Activated CD8-positive, alpha-beta T cell treated with anti-CD3 and anti-CD28 coated beads, Interleukin-2, amount 10 ng/mL, durations not matched to agents 7 days and 5 days (primary cell): ENCODE measurements at regions not wholly inside any gene's neighbourhood (a gene's known extent, or its start where the extent isn't known, plus 50 kb on each side); places are given as distances from the start of the nearest gene placed in this dataset.

Experiments used
- ATAC-seq: fragments of 150-1000 bp; cut with Tn5 transposase; one replicate; pipeline ENCODE4 v1.10.0; 2021; ENCODE audit warnings: moderate library complexity
- CTCF ChIA-PET: fragments of 350-600 bp; sonication (Branson Sonifier 250); formaldehyde crosslinking; loops from one replicate; lab custom pipeline; 2021; ENCODE audit warnings: antibody characterized with exemption; lab: Charles Lee
- POLR2A ChIA-PET: fragments of 350-600 bp; sonication (Branson Sonifier 250); formaldehyde crosslinking; loops from one replicate; lab custom pipeline; 2021; ENCODE audit warnings: antibody characterized with exemption; lab: Charles Lee
- DNase-seq: peaks from one replicate; pipeline ENCODE4 v3.0.0-alpha.2; 2020
- H3K27ac Mint-ChIP-seq: one replicate; pipeline ENCODE4 v1.8.0; 2021; ENCODE audit warnings: mild to moderate bottlenecking, mixed read lengths
- H3K27me3 Mint-ChIP-seq: one replicate; pipeline ENCODE4 v1.8.0; 2021; ENCODE audit warnings: low read depth, mixed read lengths
- H3K36me3 Mint-ChIP-seq: one replicate; pipeline ENCODE4 v1.8.0; 2021; ENCODE audit warnings: low read depth, mixed read lengths
- H3K4me1 Mint-ChIP-seq: one replicate; pipeline ENCODE4 v1.8.0; 2021; ENCODE audit warnings: low read depth, mixed read lengths
- H3K4me3 Mint-ChIP-seq: one replicate; pipeline ENCODE4 v1.8.0; 2021; ENCODE audit warnings: mild to moderate bottlenecking, mixed read lengths
- H3K9me3 Mint-ChIP-seq: one replicate; pipeline ENCODE4 v1.8.0; 2022; ENCODE audit warnings: mixed read lengths; ENCODE audit not compliant: insufficient read depth

DNA sequence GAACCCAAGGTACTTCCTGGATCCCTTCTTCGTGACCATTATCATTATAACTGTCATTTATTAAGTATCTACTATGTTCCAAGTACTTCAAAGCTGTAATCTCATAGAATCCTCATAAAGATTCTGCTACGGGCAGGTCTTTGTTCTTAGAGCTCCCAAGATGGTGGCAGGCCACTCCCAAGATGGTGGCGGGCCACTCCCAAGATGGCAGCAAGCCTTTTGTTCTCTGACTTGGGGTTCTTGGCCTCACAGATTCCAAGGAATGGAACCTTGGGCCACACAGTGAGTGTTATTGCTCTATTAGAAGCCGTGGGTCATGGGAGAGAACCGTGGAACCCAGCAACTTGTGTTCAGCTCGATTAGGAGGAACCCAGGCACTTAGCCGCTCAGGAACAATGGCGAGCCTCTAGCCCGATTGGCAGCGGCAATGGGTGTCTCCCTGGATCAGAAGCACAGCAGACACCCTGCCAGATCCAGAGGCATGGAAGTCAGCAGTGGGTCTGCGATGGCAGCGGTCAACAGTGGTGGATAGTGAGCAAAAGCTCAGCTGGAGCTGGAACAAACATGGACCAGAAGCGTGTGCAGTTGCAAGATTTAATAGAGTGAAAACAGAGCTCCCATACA is 193.7 kb upstream of the BTG1 start:
- Mint-ChIP-seq H3K4me1 (peaks cover 11% of the 10 kb centered on the region), H3K36me3 (peaks cover 2% of the 10 kb centered on the region), H3K4me3 (no peak overlapping the region), H3K27ac (no peak overlapping the region), H3K27me3 (no peaks in the 10 kb centered on the region), H3K9me3 (no peaks in the 10 kb centered on the region)
- no peak for DNase-seq
- POLR2A ChIA-PET: no interaction called here
- CTCF ChIA-PET: interaction anchor here (1.4 kb wide), 1 partner anchor 11 kb away, joined by 3 read pairs; no protein-coding TSS in a partner anchor
- ATAC-seq: no peak

DNA sequence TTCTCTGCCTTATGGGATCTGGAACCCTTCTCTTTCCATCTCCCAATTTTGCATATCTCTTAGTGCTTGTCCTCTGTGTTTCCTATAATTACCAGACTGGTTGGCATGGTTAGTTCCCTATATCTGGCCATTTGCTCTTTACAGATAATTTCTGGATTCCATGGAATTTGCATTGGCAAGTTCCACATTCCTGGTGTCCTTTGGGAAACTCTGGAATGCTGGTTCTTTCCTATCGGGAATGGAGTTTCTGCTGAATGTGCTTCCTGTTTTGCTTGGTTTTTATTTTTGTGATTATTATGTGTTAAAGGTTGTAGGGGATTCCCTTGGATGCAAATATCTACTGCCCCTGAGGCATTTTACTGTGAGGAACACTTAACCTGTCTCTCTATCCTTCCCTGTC is 193.0 kb upstream of the BTG1 start:
- ChIA-PET CTCF (interaction anchor here (1.4 kb wide), 1 partner anchor 11 kb away, joined by 3 read pairs; no protein-coding TSS in a partner anchor), POLR2A (no interaction called here)
- no peak overlapping the region for H3K4me3 Mint-ChIP-seq
- no peaks in the 10 kb centered on the region for H3K27me3 Mint-ChIP-seq
- no peak for DNase-seq
- peaks cover 2% of the 10 kb centered on the region for H3K36me3 Mint-ChIP-seq
- ATAC-seq: no peak
- H3K4me1 Mint-ChIP-seq: peaks cover 16% of the 10 kb centered on the region
- H3K9me3 Mint-ChIP-seq: no peaks in the 10 kb centered on the region
- H3K27ac Mint-ChIP-seq: no peak overlapping the region

DNA sequence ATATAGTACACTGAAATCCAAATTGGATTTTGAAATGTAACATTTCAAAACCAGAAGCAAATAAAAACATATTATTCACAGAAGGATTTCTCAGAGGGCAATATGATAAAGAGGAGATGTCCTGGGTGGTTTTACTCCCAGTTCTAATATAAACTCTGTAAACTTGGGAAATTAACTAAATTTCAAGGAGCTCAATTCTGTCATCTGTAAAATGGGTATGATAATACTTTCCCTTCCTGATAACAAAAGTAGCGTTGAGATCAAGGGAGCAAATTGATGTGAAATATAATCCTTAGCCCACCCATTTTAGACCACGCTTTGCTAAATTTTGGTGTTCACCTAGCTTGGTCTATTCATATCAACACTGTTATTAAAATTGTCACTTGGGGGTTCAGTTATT is 192.5 kb upstream of the BTG1 start:
- Mint-ChIP-seq H3K4me3 (no peak overlapping the region), H3K27ac (no peak overlapping the region), H3K27me3 (no peaks in the 10 kb centered on the region), H3K4me1 (peaks cover 22% of the 10 kb centered on the region), H3K36me3 (peaks cover 2% of the 10 kb centered on the region), H3K9me3 (no peaks in the 10 kb centered on the region)
- DNase-seq (no peak), ATAC-seq (no peak)
- POLR2A ChIA-PET: no interaction called here
- CTCF ChIA-PET: no interaction called here

DNA sequence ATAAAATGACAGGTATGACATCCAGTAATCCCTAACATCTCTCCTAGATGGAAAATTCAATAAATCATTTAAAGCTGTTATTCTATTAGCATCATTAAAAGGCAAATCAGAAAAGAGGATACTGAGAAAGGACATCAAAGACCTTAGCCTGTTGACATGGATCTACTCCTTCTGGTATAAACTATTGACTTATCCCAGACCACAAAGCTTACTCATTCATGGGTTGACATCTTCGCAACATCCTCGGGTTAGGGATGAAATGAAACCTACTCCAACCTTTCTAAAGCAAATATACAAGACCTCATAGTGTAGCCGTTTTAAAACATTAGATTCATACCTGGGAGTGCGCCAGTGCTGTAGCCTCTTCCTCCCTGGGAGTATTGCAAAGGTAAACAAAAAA is 191.5 kb upstream of the BTG1 start:
- H3K27ac Mint-ChIP-seq: no peak overlapping the region
- ATAC-seq: no peak
- H3K4me1 Mint-ChIP-seq: peaks cover 31% of the 10 kb centered on the region
- H3K4me3 Mint-ChIP-seq: no peak overlapping the region
- POLR2A ChIA-PET: no interaction called here
- no peak for DNase-seq
- CTCF ChIA-PET: no interaction called here
- no peaks in the 10 kb centered on the region for H3K27me3 Mint-ChIP-seq
- H3K9me3 Mint-ChIP-seq: no peaks in the 10 kb centered on the region
- peaks cover 2% of the 10 kb centered on the region for H3K36me3 Mint-ChIP-seq

DNA sequence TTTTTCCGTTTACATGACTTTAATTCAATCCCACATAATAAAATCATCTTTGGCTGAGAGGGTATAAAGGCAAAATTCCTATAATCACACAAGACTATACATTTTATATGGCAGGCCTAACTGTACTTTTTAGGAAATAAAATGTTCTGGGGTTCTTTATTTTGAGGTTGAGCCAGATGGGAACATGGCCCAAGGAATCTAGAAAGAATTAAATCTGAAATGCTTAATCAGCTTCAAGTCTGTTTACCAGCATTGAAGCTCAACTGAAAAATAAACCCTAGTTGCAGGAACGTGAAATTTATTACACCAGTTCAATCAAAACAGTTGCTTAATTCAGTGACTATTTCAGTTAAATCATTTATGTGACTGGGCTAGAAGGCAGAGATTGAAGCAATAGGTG is 191.0 kb upstream of the BTG1 start:
- CTCF ChIA-PET: no interaction called here
- H3K4me1 Mint-ChIP-seq: peaks cover 34% of the 10 kb centered on the region
- no peaks in the 10 kb centered on the region for H3K27me3 Mint-ChIP-seq
- DNase-seq: no peak
- no peak overlapping the region for H3K27ac Mint-ChIP-seq
- no peak overlapping the region for H3K4me3 Mint-ChIP-seq
- ATAC-seq: no peak
- no peaks in the 10 kb centered on the region for H3K9me3 Mint-ChIP-seq
- POLR2A ChIA-PET: no interaction called here
- peaks cover 2% of the 10 kb centered on the region for H3K36me3 Mint-ChIP-seq

DNA sequence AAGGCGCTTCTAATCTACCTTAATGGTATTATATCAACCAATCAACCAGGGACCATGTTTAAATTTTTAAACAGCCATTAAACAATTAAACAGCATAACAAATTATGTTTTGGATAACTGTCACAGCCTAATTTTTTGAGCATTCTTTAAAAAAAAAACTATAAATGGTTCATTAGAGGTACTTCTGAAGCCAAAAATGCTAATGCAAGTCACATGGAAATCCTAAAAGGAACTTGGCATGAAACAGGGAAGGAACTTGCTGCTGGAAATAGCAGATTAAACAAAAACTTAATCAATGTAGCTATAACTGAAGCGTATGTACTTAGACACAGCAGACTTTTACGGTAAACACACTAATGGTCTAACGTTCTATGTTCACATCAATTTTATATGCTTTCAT is 190.2 kb upstream of the BTG1 start:
- Mint-ChIP-seq H3K27ac (no peak overlapping the region), H3K36me3 (peaks cover 2% of the 10 kb centered on the region), H3K9me3 (no peaks in the 10 kb centered on the region), H3K4me3 (no peak overlapping the region), H3K4me1 (peaks cover 28% of the 10 kb centered on the region), H3K27me3 (no peaks in the 10 kb centered on the region)
- POLR2A ChIA-PET: no interaction called here
- DNase-seq: no peak
- CTCF ChIA-PET: no interaction called here
- ATAC-seq: no peak

DNA sequence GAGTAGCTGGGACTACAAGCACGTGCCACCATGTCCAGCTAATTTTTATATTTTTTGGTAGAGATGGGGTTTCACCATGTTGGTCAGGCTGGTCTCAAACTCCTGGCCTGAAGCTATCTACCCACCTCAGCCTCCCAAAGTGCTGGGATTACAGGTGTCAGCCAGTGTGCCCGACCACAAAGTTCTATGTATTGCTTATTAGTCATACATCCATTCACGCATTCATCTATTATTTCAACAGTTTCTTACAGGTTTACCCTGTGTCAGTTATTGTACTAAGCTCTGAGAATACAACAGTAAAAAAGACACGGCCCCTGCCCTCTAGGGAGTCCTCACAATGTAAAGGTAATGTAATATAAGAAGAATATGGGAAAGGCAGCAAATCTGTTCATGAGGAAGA is 188.9 kb upstream of the BTG1 start:
- no peak overlapping the region for H3K4me3 Mint-ChIP-seq
- no peaks in the 10 kb centered on the region for H3K9me3 Mint-ChIP-seq
- POLR2A ChIA-PET: no interaction called here
- ATAC-seq (no peak), DNase-seq (no peak)
- CTCF ChIA-PET: interaction anchor here (0.8 kb wide), 1 partner anchor 801 kb away, joined by 3 read pairs; no protein-coding TSS in a partner anchor
- H3K27ac Mint-ChIP-seq: no peak overlapping the region
- H3K4me1 Mint-ChIP-seq: peaks cover 24% of the 10 kb centered on the region
- no peaks in the 10 kb centered on the region for H3K27me3 Mint-ChIP-seq
- no peaks in the 10 kb centered on the region for H3K36me3 Mint-ChIP-seq

DNA sequence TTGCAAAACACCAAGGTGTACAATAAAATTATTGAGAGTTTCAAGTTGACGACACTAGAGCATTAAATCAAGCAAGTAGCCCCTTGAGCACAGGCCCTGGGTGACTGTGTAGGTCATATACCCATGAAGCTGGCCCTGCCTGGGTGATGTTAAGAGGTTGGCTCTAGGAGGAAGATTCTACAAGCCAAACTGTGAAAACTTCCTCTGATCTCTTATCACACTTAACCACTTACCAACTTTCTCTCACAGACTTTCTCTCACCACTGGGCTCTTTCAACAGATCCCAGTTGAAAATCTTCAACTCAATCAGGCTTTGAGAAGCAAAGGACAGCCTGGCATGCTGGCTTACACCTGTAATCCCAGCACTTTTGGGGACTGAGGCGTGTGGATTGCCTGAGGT is 186.9 kb upstream of the BTG1 start:
- DNase-seq (no peak), ATAC-seq (peak; percentile 47)
- Mint-ChIP-seq H3K9me3 (no peaks in the 10 kb centered on the region), H3K4me3 (no peak overlapping the region), H3K27me3 (no peaks in the 10 kb centered on the region), H3K4me1 (peaks cover 24% of the 10 kb centered on the region), H3K36me3 (no peaks in the 10 kb centered on the region), H3K27ac (peak overlapping the region; percentile 26)
- POLR2A ChIA-PET: interaction anchor here (0.5 to 0.9 kb wide), 2 partner anchors 186 to 187 kb away, joined by 6 to 7 read pairs; partner anchors contain the start of gene BTG1
- CTCF ChIA-PET: no interaction called here

DNA sequence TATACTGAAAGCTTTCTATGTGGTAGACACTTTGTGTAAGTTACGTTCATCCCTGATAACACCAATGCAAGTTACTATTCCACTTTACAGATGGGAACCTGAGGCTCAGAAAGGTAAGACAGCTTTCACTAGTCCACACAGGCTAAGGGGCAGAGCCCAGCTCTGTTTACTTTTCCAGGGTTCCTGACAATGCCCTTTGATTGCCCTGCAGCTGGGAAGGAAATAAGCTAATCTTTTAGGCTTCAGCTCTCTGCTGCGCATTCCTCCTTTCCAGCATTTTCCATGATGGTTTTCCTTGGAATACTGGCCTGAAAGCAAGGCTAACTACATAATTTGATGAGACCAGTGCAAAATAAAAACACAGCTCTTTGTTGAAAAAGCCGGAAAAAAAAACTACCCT is 185.7 kb upstream of the BTG1 start:
- peaks cover 25% of the 10 kb centered on the region for H3K4me1 Mint-ChIP-seq
- no peaks in the 10 kb centered on the region for H3K9me3 Mint-ChIP-seq
- ChIA-PET CTCF (interaction anchor here (0.8 kb wide), 1 partner anchor 239 kb away, joined by 3 read pairs; no protein-coding TSS in a partner anchor), POLR2A (interaction anchor here (0.8 kb wide), 1 partner anchor 186 kb away, joined by 3 read pairs; the partner anchor contains the start of gene BTG1)
- ATAC-seq (no peak), DNase-seq (no peak)
- H3K27ac Mint-ChIP-seq: no peak overlapping the region
- no peak overlapping the region for H3K4me3 Mint-ChIP-seq
- no peaks in the 10 kb centered on the region for H3K27me3 Mint-ChIP-seq
- H3K36me3 Mint-ChIP-seq: no peaks in the 10 kb centered on the region

DNA sequence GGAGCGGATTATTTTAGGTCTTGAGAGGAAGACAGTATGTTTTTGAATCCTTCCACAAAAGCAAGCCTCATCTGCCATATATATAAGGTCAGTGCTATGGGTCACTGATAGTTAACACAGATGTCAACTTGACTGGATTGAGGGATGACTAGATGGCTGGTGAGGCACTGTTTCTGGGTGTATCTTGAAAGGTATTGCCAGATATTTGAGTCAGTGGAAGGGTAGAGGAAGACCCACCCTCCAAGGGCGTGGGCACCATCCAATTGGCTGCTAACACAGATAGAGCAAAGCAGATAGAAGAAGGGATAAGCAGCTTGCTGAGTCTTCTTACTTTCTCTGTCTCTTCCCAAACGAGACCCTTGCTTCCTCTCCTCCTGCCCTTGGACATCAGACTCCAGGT is 185.0 kb upstream of the BTG1 start:
- no peaks in the 10 kb centered on the region for H3K27me3 Mint-ChIP-seq
- POLR2A ChIA-PET: no interaction called here
- ATAC-seq (no peak), DNase-seq (no peak)
- H3K9me3 Mint-ChIP-seq: no peaks in the 10 kb centered on the region
- H3K4me3 Mint-ChIP-seq: no peak overlapping the region
- peaks cover 25% of the 10 kb centered on the region for H3K4me1 Mint-ChIP-seq
- H3K27ac Mint-ChIP-seq: no peak overlapping the region
- peaks cover 1% of the 10 kb centered on the region for H3K36me3 Mint-ChIP-seq
- CTCF ChIA-PET: interaction anchor here (0.8 kb wide), 1 partner anchor 240 kb away, joined by 3 read pairs; no protein-coding TSS in a partner anchor

DNA sequence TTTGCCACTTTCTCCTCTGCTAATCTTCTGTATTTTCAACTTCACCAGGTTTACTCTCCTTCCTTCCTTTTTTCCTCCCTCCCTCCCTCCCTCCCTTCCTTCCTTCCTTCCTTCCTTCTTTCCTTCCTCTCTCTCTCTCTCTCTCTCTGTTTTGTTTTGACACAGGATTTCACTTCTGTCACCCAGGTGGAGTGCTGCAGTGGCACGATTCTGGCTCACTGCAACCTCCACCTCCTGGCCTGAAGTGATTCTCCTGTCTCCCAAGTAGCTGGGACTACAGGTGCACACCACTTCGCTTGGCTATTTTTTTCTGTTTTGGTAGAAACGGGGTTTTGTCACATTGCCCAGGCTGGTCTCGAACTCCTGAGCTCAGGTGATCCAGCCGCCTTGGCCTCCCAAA is 181.2 kb upstream of the BTG1 start:
- DNase-seq: no peak

DNA sequence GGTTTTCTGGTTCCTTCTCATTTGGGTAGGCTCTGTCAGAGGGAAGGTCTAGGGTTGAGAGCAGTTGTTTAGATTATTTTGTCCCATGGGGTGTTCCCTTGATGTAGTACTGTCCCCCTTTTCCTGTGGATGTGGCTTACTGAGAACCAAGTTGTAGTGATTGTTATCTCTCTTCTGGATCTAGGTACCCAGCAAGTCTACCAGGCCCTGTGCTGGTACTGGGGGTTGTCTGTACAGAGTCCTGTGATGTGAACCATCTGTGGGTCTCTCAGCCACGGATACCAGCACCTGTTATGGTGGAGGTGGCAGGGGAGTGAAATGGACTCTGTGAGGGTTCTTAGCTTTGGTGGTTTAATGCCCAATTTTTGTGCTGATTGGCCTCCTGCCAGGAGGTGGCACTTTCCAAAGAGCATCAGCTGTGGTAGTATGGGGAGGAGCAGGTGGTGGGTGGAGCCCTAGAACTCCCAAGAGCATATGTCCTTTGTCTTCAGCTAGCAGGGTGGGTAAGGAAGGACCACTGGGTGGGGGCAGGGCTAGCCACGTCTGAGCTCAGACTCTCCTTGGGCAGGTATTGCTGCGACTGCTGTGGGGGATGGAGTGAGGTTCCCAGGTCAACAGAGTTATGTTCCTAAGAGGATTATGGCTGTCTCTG is 179.3 kb upstream of the BTG1 start:
- ATAC-seq (no peak), DNase-seq (peak; percentile 21)
- CTCF ChIA-PET: interaction anchor here (1.3 kb wide), 1 partner anchor 38 kb away, joined by 3 read pairs; no protein-coding TSS in a partner anchor
- peak overlapping the region; percentile 27 for H3K27ac Mint-ChIP-seq
- POLR2A ChIA-PET: interaction anchor here (1.8 kb wide), 1 partner anchor 180 kb away, joined by 4 read pairs; the partner anchor contains the start of gene BTG1
- no peaks in the 10 kb centered on the region for H3K27me3 Mint-ChIP-seq
- H3K4me1 Mint-ChIP-seq: peaks cover 20% of the 10 kb centered on the region
- H3K9me3 Mint-ChIP-seq: peaks cover 9% of the 10 kb centered on the region
- peaks cover 18% of the 10 kb centered on the region for H3K36me3 Mint-ChIP-seq
- H3K4me3 Mint-ChIP-seq: no peak overlapping the region

More for the DNA sequence above, 181.2 kb upstream of the BTG1 start:
- Mint-ChIP-seq H3K36me3 (peaks cover 16% of the 10 kb centered on the region), H3K4me3 (no peak overlapping the region), H3K9me3 (peaks cover 9% of the 10 kb centered on the region), H3K27me3 (no peaks in the 10 kb centered on the region), H3K27ac (peak overlapping the region; percentile 69), H3K4me1 (peaks cover 20% of the 10 kb centered on the region)
- POLR2A ChIA-PET: no interaction called here
- no peak for ATAC-seq
- CTCF ChIA-PET: no interaction called here
